Smooth muscle cell of the brain vasculature (primary cell): ENCODE measurements at regions not wholly inside any gene's neighbourhood (a gene's known extent, or its start where the extent isn't known, plus 50 kb on each side); places are given as distances from the start of the nearest gene placed in this dataset.

ENCODE experiments used
- DNase-seq: peaks from one replicate; pipeline ENCODE4 v3.0.0-alpha.2; 2012; ENCODE audit warnings: low read depth, low spot score

- no peak for DNase-seq
Measured at GRCh38 chr16:64826374-64826773, 295.5 kb downstream of the CDH11 start.

GRCh38 chr16:64823481-64824075 is 298.3 kb downstream of the CDH11 start:
- no peak for DNase-seq

- no peak for DNase-seq
Measured at GRCh38 chr16:64809876-64810629, 311.8 kb downstream of the CDH11 start.

- no peak for DNase-seq
Measured at GRCh38 chr16:64808474-64808873, 313.4 kb downstream of the CDH11 start.

GRCh38 chr16:64791756-64792155 is 330.1 kb downstream of the CDH11 start:
- no peak for DNase-seq

GRCh38 chr16:64784635-64785034 is 337.2 kb downstream of the CDH11 start:
- no peak for DNase-seq

GRCh38 chr16:64782484-64782883 is 339.4 kb downstream of the CDH11 start:
- DNase-seq = no peak

GRCh38 chr16:64780445-64780844 is 341.4 kb downstream of the CDH11 start:
- DNase-seq = no peak

- no peak for DNase-seq
Measured at GRCh38 chr16:64778777-64779176, 343.1 kb downstream of the CDH11 start.

- DNase-seq = no peak
Measured at GRCh38 chr16:64773638-64774037, 348.2 kb downstream of the CDH11 start.

- no peak for DNase-seq
Measured at GRCh38 chr16:64773184-64773583, 348.7 kb downstream of the CDH11 start.

GRCh38 chr16:64771273-64771672 is 350.6 kb downstream of the CDH11 start:
- no peak for DNase-seq

GRCh38 chr16:64762211-64762610 is 359.7 kb downstream of the CDH11 start:
- no peak for DNase-seq

- DNase-seq = no peak
Measured at GRCh38 chr16:64754279-64754678, 367.6 kb downstream of the CDH11 start.

- DNase-seq = peak; percentile 31
Measured at GRCh38 chr16:64751906-64752305, 370.0 kb downstream of the CDH11 start.

- no peak for DNase-seq
Measured at GRCh38 chr16:64749346-64749745, 372.5 kb downstream of the CDH11 start.

GRCh38 chr16:64745258-64745930 is 376.5 kb downstream of the CDH11 start:
- DNase-seq = no peak

- no peak for DNase-seq
Measured at GRCh38 chr16:64742455-64743223, 379.2 kb downstream of the CDH11 start.

GRCh38 chr16:64740261-64740660 is 381.6 kb downstream of the CDH11 start:
- DNase-seq = no peak

GRCh38 chr16:64738321-64738960 is 383.4 kb downstream of the CDH11 start:
- DNase-seq = no peak

- no peak for DNase-seq
Measured at GRCh38 chr16:64736857-64737256, 385.0 kb downstream of the CDH11 start.

GRCh38 chr16:64731891-64732290 is 390.0 kb downstream of the CDH11 start:
- no peak for DNase-seq
